Endothelial cell of umbilical vein (primary cell): ENCODE measurements at regions not wholly inside any gene's neighbourhood (a gene's known extent, or its start where the extent isn't known, plus 50 kb on each side); places are given as distances from the start of the nearest gene placed in this dataset.

Experiments
- BruUV-seq: library from RNA; stranded (reverse); fragments of 400-500 nt; replicated peaks from 2 replicates; lab custom pipeline; 2021; lab: Mats Ljungman, UMichigan
- CTCF ChIA-PET: fragments of 300-600, 350-600 bp; sonication (Branson Sonifier 250); formaldehyde crosslinking; loops from one replicate; lab custom pipeline; 2021; ENCODE audit warnings: antibody characterized with exemption, inconsistent platforms; lab: Charles Lee
- POLR2A ChIA-PET: fragments of 300-600, 350-600 bp; sonication (Branson Sonifier 250); formaldehyde crosslinking; loops from one replicate; lab custom pipeline; 2021; ENCODE audit warnings: antibody characterized with exemption, inconsistent platforms; lab: Charles Lee
- DNase-seq: peaks from one replicate; pipeline ENCODE4 v3.0.0-alpha.2; 2011; ENCODE audit warnings: low read depth, low spot score
- FAIRE-seq: peaks from 2 replicates; lab custom pipeline; 2011; peaks lifted over from hg19 to GRCh38; lab: Jason Lieb, UNC
- H2AFZ ChIP-seq: 2 replicates; pipeline ENCODE4 v1.6.0; 2012; ENCODE audit warnings: low read depth, low read length, control low read depth, inconsistent platforms
- H3K27ac ChIP-seq: 2 replicates; pipeline ENCODE4 v1.5.1; 2011; ENCODE audit warnings: low read depth, mild to moderate bottlenecking, control low read depth, low read length, moderate library complexity; ENCODE audit not compliant: insufficient read depth
- H3K27me3 ChIP-seq, 2 experiments: 2 replicates each; pipeline versions ENCODE4 v1.6.0 to v1.6.1; 2011; ENCODE audit warnings: low read length in 2 of 2, mixed read lengths in 1 of 2; ENCODE audit not compliant: control insufficient read depth in 2 of 2, insufficient read depth in 2 of 2
- H3K36me3 ChIP-seq, 2 experiments: 2 replicates in 1 of 2; 3 replicates in 1 of 2; pipeline ENCODE4 v1.5.1; 2011; ENCODE audit warnings: low read length in 2 of 2, mild to moderate bottlenecking in 1 of 2, moderate library complexity in 1 of 2; ENCODE audit not compliant: control insufficient read depth in 2 of 2, insufficient read depth in 2 of 2; ENCODE audit errors: extremely low read depth in 1 of 2
- H3K4me1 ChIP-seq: 3 replicates; pipeline ENCODE4 v1.5.1; 2011; ENCODE audit warnings: mild to moderate bottlenecking, low read length; ENCODE audit not compliant: control insufficient read depth, insufficient read depth; ENCODE audit errors: extremely low read depth
- H3K4me2 ChIP-seq: 2 replicates; pipeline ENCODE4 v1.6.1; 2011; ENCODE audit warnings: low read length, control low read depth, mixed read lengths; ENCODE audit not compliant: insufficient read depth
- H3K4me3 ChIP-seq, 3 experiments: fragments of 200-600 bp in 1 of 3; sonication (generic), shearing (Covaris generic) in 1 of 3; replicated peaks in 1 of 3; 2 replicates each; pipeline ENCODE4 v1.5.1; 2011 to 2016; ENCODE audit warnings: control low read depth in 3 of 3, low read length in 3 of 3, mild to moderate bottlenecking in 2 of 3, inconsistent platforms in 1 of 3, low read depth in 1 of 3, moderate library complexity in 1 of 3; ENCODE audit not compliant: insufficient read depth in 1 of 3
- H3K79me2 ChIP-seq: 2 replicates; pipeline ENCODE4 v1.6.0; 2012; ENCODE audit warnings: low read length, inconsistent platforms; ENCODE audit not compliant: control insufficient read depth, insufficient read depth
- H3K9ac ChIP-seq: replicated peaks from 2 replicates; pipeline ENCODE3; 2011; ENCODE audit warnings: low read length, control low read depth; ENCODE audit not compliant: insufficient read depth; ENCODE audit errors: extremely low read depth
- H3K9me1 ChIP-seq: replicated peaks from 3 replicates; pipeline ENCODE4 v1.6.0; 2011; ENCODE audit warnings: mild to moderate bottlenecking, low read length; ENCODE audit not compliant: control insufficient read depth, insufficient read depth; ENCODE audit errors: extremely low read depth
- H3K9me3 ChIP-seq: replicated peaks from 2 replicates; pipeline ENCODE4 v1.5.1; 2012; ENCODE audit warnings: low read length, inconsistent platforms; ENCODE audit not compliant: control insufficient read depth, insufficient read depth
- H4K20me1 ChIP-seq: replicated peaks from 2 replicates; pipeline ENCODE3; 2011; ENCODE audit warnings: mild to moderate bottlenecking, low read length; ENCODE audit not compliant: control insufficient read depth, insufficient read depth; ENCODE audit errors: extremely low read depth
- EZH2 ChIP-seq: IDR thresholded peaks from 2 replicates; pipeline ENCODE4 v1.6.1; 2012; ENCODE audit warnings: borderline replicate concordance, low read depth, mild to moderate bottlenecking, moderate library complexity, low read length, inconsistent platforms; ENCODE audit not compliant: severe bottlenecking
- FOS ChIP-seq: IDR thresholded peaks from 2 replicates; pipeline ENCODE4 v1.6.1; 2011; ENCODE audit warnings: mild to moderate bottlenecking, low read length, moderate library complexity, borderline replicate concordance; ENCODE audit not compliant: insufficient read depth
- GATA2 ChIP-seq: IDR thresholded peaks from 2 replicates; pipeline ENCODE4 v1.7.0; 2011; ENCODE audit warnings: low read depth, mild to moderate bottlenecking, moderate library complexity, mixed read lengths, low read length; ENCODE audit not compliant: insufficient read length, insufficient read depth
- JUN ChIP-seq: IDR thresholded peaks from 2 replicates; pipeline ENCODE4 v1.6.1; 2011; ENCODE audit warnings: borderline replicate concordance, low read depth; ENCODE audit not compliant: insufficient read length, insufficient read depth
- MYC ChIP-seq: IDR thresholded peaks from one replicate; pipeline ENCODE4 v1.6.1; 2011; ENCODE audit warnings: mild to moderate bottlenecking, low read depth, low read length
- POLR2A ChIP-seq: IDR thresholded peaks from 2 replicates; pipeline ENCODE4 v1.6.1; 2012; ENCODE audit warnings: low read depth, mild to moderate bottlenecking, control low read depth, low read length
- POLR2AphosphoS5 ChIP-seq: IDR thresholded peaks from 2 replicates; pipeline ENCODE4 v1.6.1; 2012; ENCODE audit warnings: low read depth, mild to moderate bottlenecking, control low read depth, low read length, moderate library complexity; ENCODE audit not compliant: insufficient read depth
- dilution Hi-C: fragments of 300-500 bp; cut with MboI; formaldehyde crosslinking; loops from one replicate; pipeline ENCODE4 v1.15.0; 2019; ENCODE audit warnings: low sequenced_read_pairs; ENCODE audit not compliant: extremely low pct_ligation_motif_present
- intact Hi-C: fragments of 100-400 bp; cut with micrococcal nuclease; formaldehyde crosslinking; loops from one replicate; pipeline ENCODE4 v1.10.0; 2022
- TF ChIP-seq, protein P1 (sequence below), 2 donors: IDR thresholded peaks; 1 replicate in 1 of 2; 2 replicates in 1 of 2; pipeline ENCODE4 v1.5.1; 2011; ENCODE audit warnings: low read length in 2 of 2, mild to moderate bottlenecking in 2 of 2, moderate library complexity in 2 of 2, control low read depth in 1 of 2, inconsistent platforms in 1 of 2, low read depth in 1 of 2; ENCODE audit not compliant: insufficient read depth in 1 of 2; ENCODE audit errors: extremely low read depth in 1 of 2
- TF ChIP-seq, protein P2 (sequence below): IDR thresholded peaks from 2 replicates; pipeline ENCODE4 v1.6.1; 2011; ENCODE audit not compliant: insufficient read depth, insufficient read length

DNA sequence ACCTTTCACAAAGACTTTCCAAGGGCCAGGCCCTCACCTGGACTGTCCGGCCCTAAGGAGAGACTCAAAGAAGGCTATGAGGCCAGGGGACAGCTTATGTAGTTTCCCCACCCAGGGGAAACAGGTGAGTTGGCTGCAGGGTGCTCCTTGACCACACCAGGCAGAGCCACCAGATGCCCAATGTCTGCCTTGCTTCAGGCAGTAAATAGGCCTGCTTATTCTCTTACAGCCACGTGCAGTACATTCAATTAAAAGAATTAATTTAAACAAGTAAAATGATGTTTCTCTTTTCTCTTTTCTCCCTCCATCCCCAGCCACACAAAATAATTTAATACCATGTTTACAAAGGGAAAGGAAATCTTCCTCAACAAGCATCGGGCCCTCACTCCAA is 66.6 kb upstream of the ABLIM1 start:
- no peak overlapping the region for H3K4me2 ChIP-seq
- POLR2A ChIA-PET = no interaction called here
- no peak overlapping the region for H3K27ac ChIP-seq
- no TSS peak for BruUV-seq
- no peaks in the 10 kb centered on the region for H3K9me3 ChIP-seq
- intact Hi-C loops = no loop called here
- no peaks in the 10 kb centered on the region for H3K4me1 ChIP-seq
- FAIRE-seq (no peak), DNase-seq (no peak)
- H2AFZ ChIP-seq = no peak overlapping the region
- H3K9me1 ChIP-seq = no peaks in the 10 kb centered on the region
- no peaks in the 10 kb centered on the region for H3K36me3 ChIP-seq
- no peak overlapping the region for H3K4me3 ChIP-seq
- H3K79me2 ChIP-seq = no peaks in the 10 kb centered on the region
- CTCF ChIA-PET = no interaction called here
- no peaks in the 10 kb centered on the region for H3K27me3 ChIP-seq
- TF ChIP-seq GATA2 = no peak
- TF ChIP-seq POLR2AphosphoS5 = no peak
- TF ChIP-seq, protein P1, sequence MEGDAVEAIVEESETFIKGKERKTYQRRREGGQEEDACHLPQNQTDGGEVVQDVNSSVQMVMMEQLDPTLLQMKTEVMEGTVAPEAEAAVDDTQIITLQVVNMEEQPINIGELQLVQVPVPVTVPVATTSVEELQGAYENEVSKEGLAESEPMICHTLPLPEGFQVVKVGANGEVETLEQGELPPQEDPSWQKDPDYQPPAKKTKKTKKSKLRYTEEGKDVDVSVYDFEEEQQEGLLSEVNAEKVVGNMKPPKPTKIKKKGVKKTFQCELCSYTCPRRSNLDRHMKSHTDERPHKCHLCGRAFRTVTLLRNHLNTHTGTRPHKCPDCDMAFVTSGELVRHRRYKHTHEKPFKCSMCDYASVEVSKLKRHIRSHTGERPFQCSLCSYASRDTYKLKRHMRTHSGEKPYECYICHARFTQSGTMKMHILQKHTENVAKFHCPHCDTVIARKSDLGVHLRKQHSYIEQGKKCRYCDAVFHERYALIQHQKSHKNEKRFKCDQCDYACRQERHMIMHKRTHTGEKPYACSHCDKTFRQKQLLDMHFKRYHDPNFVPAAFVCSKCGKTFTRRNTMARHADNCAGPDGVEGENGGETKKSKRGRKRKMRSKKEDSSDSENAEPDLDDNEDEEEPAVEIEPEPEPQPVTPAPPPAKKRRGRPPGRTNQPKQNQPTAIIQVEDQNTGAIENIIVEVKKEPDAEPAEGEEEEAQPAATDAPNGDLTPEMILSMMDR (IDR thresholded peaks at IDR 0.05; ENCODE audit: extremely low read depth in 1 of 2, insufficient read depth in 1 of 2, low read depth in 1 of 2, low read length in 2 of 2) = no peak
- TF ChIP-seq POLR2A = no peak
- no peak for TF ChIP-seq FOS
- TF ChIP-seq MYC = no peak
- no peak for TF ChIP-seq JUN
- TF ChIP-seq, protein P2, sequence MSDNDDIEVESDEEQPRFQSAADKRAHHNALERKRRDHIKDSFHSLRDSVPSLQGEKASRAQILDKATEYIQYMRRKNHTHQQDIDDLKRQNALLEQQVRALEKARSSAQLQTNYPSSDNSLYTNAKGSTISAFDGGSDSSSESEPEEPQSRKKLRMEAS = no peak
- TF ChIP-seq EZH2 = no peak
- no peak overlapping the region for H3K9ac ChIP-seq
- no peaks in the 10 kb centered on the region for H4K20me1 ChIP-seq
- dilution Hi-C loops = no loop called here
